Activated CD4-positive, alpha-beta memory T cell treated with anti-CD3 and anti-CD28 coated beads for 36 hours (primary cell): ENCODE measurements at regions not wholly inside any gene's neighbourhood (a gene's known extent, or its start where the extent isn't known, plus 50 kb on each side); places are given as distances from the start of the nearest gene placed in this dataset.
"Not testable (repeated sequence)": the region's sequence is repeated elsewhere in the genome, so short reads cannot be mapped to it uniquely, and the experiment has no call there.

Experiments
- CTCF ChIA-PET: fragments of 350-600 bp; sonication (Branson Sonifier 250); formaldehyde crosslinking; loops from one replicate; lab custom pipeline; 2021; ENCODE audit warnings: antibody characterized with exemption, inconsistent platforms; lab: Charles Lee
- POLR2A ChIA-PET: fragments of 350-600 bp; sonication (Branson Sonifier 250); formaldehyde crosslinking; loops from one replicate; lab custom pipeline; 2021; ENCODE audit warnings: antibody characterized with exemption; lab: Charles Lee
- DNase-seq: peaks from one replicate; pipeline ENCODE4 v3.0.0-alpha.2; 2020
- H3K27ac Mint-ChIP-seq: one replicate; pipeline ENCODE4 v1.8.0; 2021; ENCODE audit warnings: mixed read lengths
- H3K27me3 Mint-ChIP-seq: one replicate; pipeline ENCODE4 v1.8.0; 2021; ENCODE audit warnings: mixed read lengths
- H3K36me3 Mint-ChIP-seq: one replicate; pipeline ENCODE4 v1.8.0; 2021; ENCODE audit warnings: mixed read lengths
- H3K4me1 Mint-ChIP-seq: one replicate; pipeline ENCODE4 v1.8.0; 2021; ENCODE audit warnings: low read depth, mixed read lengths
- H3K4me3 Mint-ChIP-seq: one replicate; pipeline ENCODE4 v1.8.0; 2021; ENCODE audit warnings: mild to moderate bottlenecking, mixed read lengths
- H3K9me3 Mint-ChIP-seq: one replicate; pipeline ENCODE4 v1.8.0; 2021; ENCODE audit warnings: mixed read lengths
- intact Hi-C: fragments of 100-400 bp; cut with micrococcal nuclease; formaldehyde crosslinking; loops from one replicate; pipeline ENCODE4 v1.15.1; 2023

DNA sequence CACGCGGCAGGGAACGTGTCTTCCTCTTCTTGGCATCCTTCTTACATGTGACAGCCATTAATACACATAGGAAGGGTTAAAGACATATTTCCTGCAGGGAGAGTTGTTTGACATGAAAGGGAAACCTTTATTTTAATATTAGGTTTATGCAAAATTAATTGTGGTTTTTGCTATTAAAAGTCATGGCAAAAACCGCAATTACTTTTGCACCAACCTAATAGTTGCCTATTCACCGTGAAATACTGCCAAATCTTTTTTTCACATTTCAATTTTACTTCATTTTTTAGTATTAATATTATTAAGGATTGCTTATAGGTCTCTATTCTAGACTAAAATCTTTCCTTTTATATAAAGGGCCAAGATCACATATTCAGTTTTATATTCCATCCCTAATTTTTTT, 230.4 kb upstream of the PITX2 start:
- H3K36me3 Mint-ChIP-seq: no peaks in the 10 kb centered on the region
- ChIA-PET CTCF (no interaction called here), POLR2A (no interaction called here)
- no peak overlapping the region for H3K27ac Mint-ChIP-seq
- H3K4me1 Mint-ChIP-seq: no peaks in the 10 kb centered on the region
- DNase-seq: no peak
- intact Hi-C loops: no loop called here
- no peaks in the 10 kb centered on the region for H3K9me3 Mint-ChIP-seq
- H3K27me3 Mint-ChIP-seq: no peaks in the 10 kb centered on the region
- H3K4me3 Mint-ChIP-seq: no peak overlapping the region

DNA sequence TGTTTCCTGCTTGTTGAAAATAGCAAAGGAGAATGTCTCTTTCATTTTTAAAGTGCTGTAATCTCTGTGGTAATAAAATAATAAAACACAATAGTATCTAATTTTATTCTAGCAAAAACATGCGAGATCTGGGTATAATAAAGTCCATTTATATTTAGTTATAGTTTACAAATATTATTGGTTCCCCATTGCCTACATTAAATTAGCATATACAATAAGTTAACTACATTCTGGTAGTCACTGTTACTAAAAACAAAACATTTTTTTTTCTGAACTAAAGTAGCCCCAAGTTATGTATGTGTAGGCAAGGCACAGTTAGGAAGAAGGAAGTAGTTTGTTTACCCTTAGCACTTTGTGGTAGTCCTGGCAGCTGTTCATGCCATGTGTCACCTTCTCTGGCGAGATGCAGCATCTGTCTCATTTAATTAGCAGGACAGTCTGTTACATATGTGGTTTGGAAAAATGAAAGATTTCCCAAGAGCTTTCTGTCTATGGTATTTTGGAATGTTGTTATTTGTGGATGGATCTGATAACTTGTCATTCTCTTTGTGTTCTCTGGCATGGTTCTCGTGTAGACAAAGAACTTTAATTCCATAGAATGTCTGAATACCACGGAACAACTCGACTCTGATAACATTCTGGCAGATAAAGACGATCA, 231.3 kb upstream of the PITX2 start:
- no peak overlapping the region for H3K27ac Mint-ChIP-seq
- H3K4me3 Mint-ChIP-seq: no peak overlapping the region
- H3K9me3 Mint-ChIP-seq: no peaks in the 10 kb centered on the region
- no peaks in the 10 kb centered on the region for H3K4me1 Mint-ChIP-seq
- DNase-seq: no peak
- intact Hi-C loops: no loop called here
- no peaks in the 10 kb centered on the region for H3K27me3 Mint-ChIP-seq
- ChIA-PET POLR2A (no interaction called here), CTCF (no interaction called here)
- no peaks in the 10 kb centered on the region for H3K36me3 Mint-ChIP-seq

DNA sequence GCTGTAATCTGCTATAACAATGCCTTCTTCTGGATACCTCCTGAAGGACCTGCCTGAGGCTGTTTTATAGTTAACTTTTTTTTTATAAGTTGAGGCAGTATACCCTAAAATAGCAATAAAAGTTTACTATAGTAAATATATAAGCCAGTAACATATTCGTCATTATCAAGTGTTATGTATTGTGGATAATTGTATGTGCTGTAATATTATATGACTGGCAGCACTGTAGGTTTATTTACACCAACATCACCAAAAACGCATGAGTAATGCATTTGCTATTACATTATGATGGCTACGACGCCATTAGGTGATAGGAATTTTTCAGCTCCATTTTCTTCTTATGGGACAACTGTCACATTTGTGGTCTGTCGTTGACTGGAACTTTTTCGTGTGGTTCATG, 237.2 kb upstream of the PITX2 start:
- POLR2A ChIA-PET: no interaction called here

DNA sequence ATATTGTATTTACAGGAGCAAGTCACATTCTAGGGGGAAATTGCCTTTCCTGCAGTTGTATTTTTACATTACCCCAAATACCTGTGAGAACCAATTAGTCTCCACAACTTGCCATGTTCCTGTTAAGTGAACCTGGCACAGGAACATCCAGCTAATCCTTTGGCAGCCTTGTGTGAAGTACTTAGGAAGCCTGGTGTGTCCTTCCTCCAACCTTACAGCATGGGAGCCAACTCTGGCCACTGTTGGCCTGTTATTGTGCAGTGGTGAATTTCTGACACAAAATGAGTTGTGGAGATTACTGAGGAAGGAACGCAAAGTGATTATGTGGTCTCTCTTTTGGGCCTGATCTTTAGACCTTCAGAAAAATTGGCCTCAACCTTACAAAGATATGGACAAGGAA, 238.0 kb upstream of the PITX2 start:
- Mint-ChIP-seq H3K36me3 (no peaks in the 10 kb centered on the region), H3K9me3 (no peaks in the 10 kb centered on the region), H3K4me1 (no peaks in the 10 kb centered on the region), H3K4me3 (no peak overlapping the region), H3K27me3 (no peaks in the 10 kb centered on the region), H3K27ac (no peak overlapping the region)
- intact Hi-C loops: no loop called here
- ChIA-PET POLR2A (no interaction called here), CTCF (no interaction called here)
- no peak for DNase-seq

More for the DNA sequence above, 237.2 kb upstream of the PITX2 start:
- Mint-ChIP-seq H3K36me3 (no peaks in the 10 kb centered on the region), H3K27me3 (no peaks in the 10 kb centered on the region), H3K27ac (no peak overlapping the region), H3K4me3 (no peak overlapping the region), H3K9me3 (no peaks in the 10 kb centered on the region), H3K4me1 (no peaks in the 10 kb centered on the region)
- intact Hi-C loops: no loop called here
- DNase-seq: no peak
- CTCF ChIA-PET: no interaction called here

DNA sequence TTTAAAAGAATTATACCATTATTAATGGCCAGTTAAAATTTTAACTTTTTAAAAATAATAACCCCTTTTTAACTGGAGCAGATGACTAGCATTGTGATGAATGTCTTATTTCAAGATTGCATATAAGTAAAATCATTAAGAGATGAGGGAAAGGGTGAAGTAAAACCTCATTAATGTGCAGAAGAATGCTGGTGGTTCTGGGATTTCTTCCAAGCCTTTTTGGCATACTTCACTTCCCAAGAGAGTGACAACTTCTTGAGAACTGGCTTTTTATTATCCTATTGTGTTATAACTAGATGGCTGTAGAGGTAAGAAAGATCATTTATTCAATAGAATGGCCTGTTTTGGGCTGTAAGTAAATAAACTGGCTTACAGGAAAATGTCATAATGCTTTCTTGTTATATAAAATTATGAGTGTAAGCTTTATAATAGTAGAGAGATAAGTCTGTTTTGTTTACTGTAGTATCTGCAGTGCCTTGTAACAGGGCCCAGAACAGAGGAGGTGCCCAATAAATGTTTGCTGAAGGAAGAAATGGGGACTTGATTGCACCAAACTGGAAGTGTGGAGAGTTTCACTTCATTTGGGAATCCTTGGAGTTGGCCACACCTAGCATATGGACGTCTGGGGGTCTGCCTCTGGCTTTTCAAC, 242.9 kb upstream of the PITX2 start:
- no peaks in the 10 kb centered on the region for H3K36me3 Mint-ChIP-seq
- H3K9me3 Mint-ChIP-seq: no peaks in the 10 kb centered on the region
- H3K27ac Mint-ChIP-seq: no peak overlapping the region
- POLR2A ChIA-PET: no interaction called here
- DNase-seq: no peak
- CTCF ChIA-PET: no interaction called here
- H3K4me3 Mint-ChIP-seq: no peak overlapping the region
- intact Hi-C loops: no loop called here
- H3K4me1 Mint-ChIP-seq: no peaks in the 10 kb centered on the region
- H3K27me3 Mint-ChIP-seq: no peaks in the 10 kb centered on the region

DNA sequence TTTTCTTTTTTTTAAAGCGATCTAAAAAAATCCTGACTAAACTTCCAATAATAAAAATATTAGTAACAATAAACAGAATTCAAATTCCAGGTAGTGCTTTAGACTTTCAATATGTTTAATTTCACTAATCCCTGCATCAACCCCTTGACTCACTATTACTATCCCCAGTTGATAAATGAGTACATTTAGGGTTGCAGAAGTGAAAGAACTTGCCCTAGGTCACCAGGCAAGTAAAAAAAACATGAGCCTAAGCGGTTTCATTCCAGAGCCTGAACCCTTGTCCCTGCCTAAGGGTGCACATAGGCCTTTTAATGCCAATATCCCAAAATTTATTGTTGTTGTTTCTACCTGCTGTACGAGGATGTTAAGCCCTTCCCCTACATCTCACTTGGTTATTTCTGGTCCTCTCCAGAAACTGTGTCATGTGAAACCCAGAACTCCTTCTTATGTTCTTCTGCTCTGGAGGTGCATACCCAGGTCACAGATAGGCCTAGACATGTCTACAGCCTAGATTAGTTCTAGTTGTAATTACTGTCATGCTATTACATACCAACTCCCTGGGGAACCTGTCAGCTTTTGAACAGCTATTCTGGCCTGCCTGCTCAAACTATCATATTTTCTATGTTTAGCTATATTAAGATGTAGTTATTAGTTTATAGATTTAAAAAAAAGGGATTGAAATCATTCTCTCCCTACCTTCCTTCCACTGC, 244.5 kb upstream of the PITX2 start:
- no peaks in the 10 kb centered on the region for H3K9me3 Mint-ChIP-seq
- no peaks in the 10 kb centered on the region for H3K36me3 Mint-ChIP-seq
- H3K4me1 Mint-ChIP-seq: no peaks in the 10 kb centered on the region
- no peak overlapping the region for H3K4me3 Mint-ChIP-seq
- ChIA-PET CTCF (no interaction called here), POLR2A (no interaction called here)
- DNase-seq: no peak
- intact Hi-C loops: no loop called here
- no peaks in the 10 kb centered on the region for H3K27me3 Mint-ChIP-seq
- H3K27ac Mint-ChIP-seq: no peak overlapping the region

DNA sequence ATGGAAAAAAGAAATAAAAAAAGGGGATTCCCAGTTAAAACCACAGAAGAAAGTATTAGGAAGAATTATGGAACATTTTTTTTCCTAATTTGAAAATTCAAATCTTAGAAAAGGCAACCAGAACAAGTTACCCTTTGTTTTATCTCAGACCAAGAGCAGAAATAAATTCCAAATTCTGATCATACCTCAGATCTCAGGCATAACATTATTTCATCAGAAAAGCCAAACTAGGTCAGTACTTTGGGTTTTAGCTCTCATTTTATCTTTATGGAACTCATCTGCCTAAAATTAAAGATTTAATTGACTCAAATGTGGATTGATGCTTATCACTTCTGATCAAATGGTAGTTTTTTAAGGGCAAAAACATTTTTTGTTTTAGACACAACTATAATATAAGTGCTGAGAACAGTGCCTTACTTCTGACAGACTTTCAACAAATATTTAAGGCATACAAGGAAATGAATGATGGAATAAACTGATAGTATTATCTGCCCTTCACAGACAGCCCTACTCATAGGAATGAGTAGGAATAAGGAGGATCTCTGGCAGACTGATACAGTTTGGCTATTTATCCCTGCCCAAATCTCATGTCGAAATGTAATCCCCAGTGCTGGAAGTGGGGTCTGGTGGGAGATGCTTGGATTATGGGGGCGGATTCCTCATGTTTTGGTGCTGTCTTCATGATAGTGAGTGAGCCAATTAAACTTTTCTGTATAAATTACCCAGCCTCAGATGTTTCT, 245.3 kb upstream of the PITX2 start:
- Mint-ChIP-seq H3K27me3 (no peaks in the 10 kb centered on the region), H3K4me3 (no peak overlapping the region), H3K27ac (no peak overlapping the region), H3K36me3 (no peaks in the 10 kb centered on the region), H3K9me3 (no peaks in the 10 kb centered on the region), H3K4me1 (no peaks in the 10 kb centered on the region)
- no peak for DNase-seq
- CTCF ChIA-PET: no interaction called here
- intact Hi-C loops: no loop called here
- POLR2A ChIA-PET: no interaction called here

DNA sequence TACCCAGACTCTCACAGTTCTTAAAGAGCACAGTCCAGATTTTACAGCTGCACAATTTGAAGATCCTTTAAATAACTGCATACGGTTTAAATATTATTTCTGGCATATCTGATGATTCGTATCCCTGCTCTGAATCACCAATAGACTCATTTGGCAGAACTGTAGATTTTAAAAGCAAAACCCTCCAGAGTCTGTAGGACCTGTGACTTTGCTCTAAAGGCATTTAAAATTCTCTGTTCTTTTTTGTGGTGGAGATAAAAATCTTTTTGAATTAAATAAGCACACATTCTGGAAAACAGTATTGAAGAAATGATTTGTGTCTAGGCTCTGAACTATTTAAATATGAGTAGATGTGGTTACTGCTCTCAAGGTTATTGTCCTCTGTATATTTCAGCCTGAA, 246.2 kb upstream of the PITX2 start:
- Mint-ChIP-seq H3K27me3 (no peaks in the 10 kb centered on the region), H3K4me1 (no peaks in the 10 kb centered on the region), H3K36me3 (no peaks in the 10 kb centered on the region), H3K9me3 (no peaks in the 10 kb centered on the region), H3K4me3 (no peak overlapping the region), H3K27ac (no peak overlapping the region)
- ChIA-PET CTCF (no interaction called here), POLR2A (no interaction called here)
- intact Hi-C loops: no loop called here
- DNase-seq: no peak

DNA sequence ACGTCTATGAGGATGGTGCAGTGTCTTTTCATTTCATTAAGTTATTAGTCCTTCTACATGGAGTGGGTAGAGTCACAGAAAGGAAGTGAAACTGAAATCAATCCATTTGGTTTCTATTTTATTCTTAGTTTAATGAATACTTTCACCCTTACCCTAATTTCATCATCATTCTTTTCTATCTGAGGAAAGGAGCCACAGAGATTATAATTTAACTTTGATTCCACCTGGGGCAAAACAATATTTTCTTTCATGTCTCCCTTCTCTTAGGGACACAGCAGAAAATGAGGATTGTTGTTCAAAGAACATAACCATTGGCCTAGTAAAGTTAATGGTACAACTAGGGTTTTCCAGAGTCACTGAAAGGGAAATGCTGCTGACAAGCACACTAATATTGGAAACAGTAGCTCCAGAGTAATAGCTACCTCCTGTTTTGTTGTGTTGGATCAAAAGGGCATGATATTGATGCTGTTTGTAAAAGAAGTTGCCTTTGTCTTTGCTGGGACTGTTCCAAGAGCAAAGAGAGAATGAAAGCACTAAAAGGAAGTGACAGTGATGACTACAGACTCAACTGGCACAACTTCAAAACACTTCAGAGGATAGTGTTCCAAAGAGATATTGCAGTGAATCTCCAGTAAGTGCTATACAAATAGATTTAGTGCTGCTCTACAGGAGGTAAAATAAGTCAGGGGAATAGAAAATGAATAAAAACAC, 247.1 kb upstream of the PITX2 start:
- intact Hi-C loops: no loop called here
- Mint-ChIP-seq H3K27me3 (no peaks in the 10 kb centered on the region), H3K9me3 (no peaks in the 10 kb centered on the region), H3K4me3 (no peak overlapping the region), H3K4me1 (no peaks in the 10 kb centered on the region), H3K27ac (no peak overlapping the region), H3K36me3 (no peaks in the 10 kb centered on the region)
- no peak for DNase-seq
- POLR2A ChIA-PET: no interaction called here
- CTCF ChIA-PET: no interaction called here

DNA sequence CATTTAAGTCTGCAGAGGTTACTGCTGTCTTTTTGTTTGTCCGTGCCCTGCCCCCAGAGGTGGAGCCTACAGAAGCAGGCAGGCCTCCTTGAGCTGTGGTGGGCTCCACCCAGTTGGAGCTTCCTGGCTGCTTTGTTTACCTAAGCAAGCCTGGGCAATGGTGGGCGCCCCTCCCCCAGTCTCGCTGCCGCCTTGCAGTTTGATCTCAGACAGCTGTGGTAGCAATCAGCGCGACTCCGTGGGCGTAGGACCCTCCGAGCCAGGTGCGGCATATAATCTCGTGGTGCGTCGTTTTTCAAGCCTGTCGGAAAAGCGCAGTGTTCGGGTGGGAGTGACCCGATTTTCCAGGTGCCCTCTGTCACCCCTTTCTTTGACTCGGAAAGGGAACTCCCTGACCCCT, 253.3 kb upstream of the PITX2 start:
- POLR2A ChIA-PET, H3K9me3 Mint-ChIP-seq, H3K4me3 Mint-ChIP-seq, CTCF ChIA-PET, intact Hi-C loops, H3K4me1 Mint-ChIP-seq, DNase-seq, H3K27me3 Mint-ChIP-seq, H3K36me3 Mint-ChIP-seq, H3K27ac Mint-ChIP-seq: not testable (repeated sequence)

DNA sequence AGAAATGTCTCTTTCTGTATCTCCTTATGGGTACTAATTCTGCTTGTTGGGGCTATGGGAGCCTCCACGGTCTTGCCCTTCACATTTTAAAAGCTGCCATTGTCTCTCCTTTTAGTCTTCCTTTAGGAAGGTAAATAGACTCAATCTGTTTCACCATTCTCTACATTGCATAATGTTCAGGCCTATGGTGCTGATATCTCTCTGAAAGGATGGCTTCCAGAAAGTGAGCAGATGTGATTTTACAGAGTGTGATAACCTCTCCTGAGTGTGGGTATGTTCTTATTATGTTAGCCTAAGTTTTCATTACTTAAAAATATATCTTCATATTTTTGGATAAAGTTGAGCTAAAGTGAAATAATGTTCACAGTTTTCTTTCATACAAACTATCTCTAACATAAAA, 254.0 kb upstream of the PITX2 start:
- ChIA-PET CTCF (no interaction called here), POLR2A (no interaction called here)
- H3K27ac Mint-ChIP-seq: no peak overlapping the region
- H3K4me1 Mint-ChIP-seq: no peaks in the 10 kb centered on the region
- H3K27me3 Mint-ChIP-seq: no peaks in the 10 kb centered on the region
- no peak for DNase-seq
- intact Hi-C loops: no loop called here
- peaks cover 2% of the 10 kb centered on the region for H3K9me3 Mint-ChIP-seq
- no peaks in the 10 kb centered on the region for H3K36me3 Mint-ChIP-seq
- H3K4me3 Mint-ChIP-seq: no peak overlapping the region

DNA sequence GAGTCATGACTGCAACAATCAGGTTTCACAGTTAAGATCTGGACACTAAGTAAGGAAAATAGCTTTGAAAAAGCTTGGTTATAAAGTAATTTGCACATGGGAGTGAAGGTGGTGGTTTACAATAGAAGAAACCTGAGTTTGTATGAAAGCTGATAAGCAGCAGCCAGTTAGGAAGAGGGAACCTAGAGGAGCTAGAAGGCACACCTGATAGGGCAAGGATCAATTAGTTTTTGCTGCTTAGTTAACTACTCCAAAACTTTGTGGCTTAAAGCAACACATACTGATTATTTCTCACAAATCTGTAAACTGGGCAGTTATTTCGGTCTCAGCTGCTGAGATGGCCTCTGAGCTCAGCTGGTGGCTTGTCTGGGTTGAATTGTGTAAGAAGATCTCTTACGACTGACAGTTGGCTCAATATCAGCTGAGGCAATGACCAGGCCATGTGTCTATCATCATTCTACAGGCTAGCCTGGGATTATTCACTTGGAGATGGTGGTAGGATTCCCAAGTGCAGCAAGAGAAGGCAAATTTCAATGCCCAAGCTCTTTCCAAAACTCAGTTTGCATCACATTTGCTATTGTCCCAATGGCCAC, 255.0 kb upstream of the PITX2 start:
- peaks cover 2% of the 10 kb centered on the region for H3K9me3 Mint-ChIP-seq
- H3K27me3 Mint-ChIP-seq: no peaks in the 10 kb centered on the region
- no peaks in the 10 kb centered on the region for H3K36me3 Mint-ChIP-seq
- intact Hi-C loops: no loop called here
- H3K27ac Mint-ChIP-seq: no peak overlapping the region
- H3K4me1 Mint-ChIP-seq: no peaks in the 10 kb centered on the region
- ChIA-PET POLR2A (no interaction called here), CTCF (no interaction called here)
- H3K4me3 Mint-ChIP-seq: no peak overlapping the region
- no peak for DNase-seq
